NCI-H2081 (cell line): ENCODE measurements at regions not wholly inside any gene's neighbourhood (a gene's known extent, or its start where the extent isn't known, plus 50 kb on each side); places are given as distances from the start of the nearest gene placed in this dataset.

Source experiments
- DNase-seq, 2 experiments: peaks; one replicate each; lab custom pipeline; 2025; lab: John Stamatoyannopoulos, UW

DNA sequence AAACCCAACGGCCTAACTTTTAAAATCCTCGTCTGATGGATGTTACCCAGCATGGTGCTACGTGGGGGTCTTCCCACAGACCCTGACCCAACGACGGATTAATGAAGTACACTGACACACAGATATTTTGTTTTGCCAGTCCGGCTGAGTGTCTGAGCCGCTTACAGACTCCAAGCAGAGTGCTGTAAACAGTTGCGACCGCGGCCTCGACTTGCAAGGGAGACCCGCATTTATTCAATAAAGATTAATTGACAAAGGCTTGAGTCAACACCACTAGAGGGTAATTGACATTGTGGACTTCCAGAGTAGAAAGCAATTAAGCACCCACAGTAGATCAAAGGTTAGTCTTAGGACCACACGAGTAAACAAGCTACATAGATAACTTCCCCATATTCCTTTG is 1042.4 kb downstream of the AACS start:
- no peak for DNase-seq

DNA sequence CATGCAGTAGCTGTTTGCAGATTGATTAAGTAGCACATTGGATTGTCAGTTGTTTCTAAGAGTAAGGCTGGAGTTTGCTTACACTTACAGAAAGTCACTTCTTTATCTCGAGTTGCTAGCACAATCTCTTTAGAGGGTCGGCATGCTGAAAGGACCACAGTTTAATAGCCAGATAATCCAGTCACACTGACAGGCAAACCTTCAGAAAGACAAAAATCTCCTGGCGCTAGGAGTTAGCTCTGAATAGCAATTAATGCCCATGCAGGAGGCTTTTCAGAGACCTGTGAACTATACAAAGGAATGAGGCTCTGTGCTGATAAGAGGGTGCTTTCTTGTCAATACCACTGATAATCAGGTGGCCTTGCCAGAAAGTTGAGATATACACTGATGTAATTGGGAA is 1043.0 kb downstream of the AACS start:
- no peak for DNase-seq

DNA sequence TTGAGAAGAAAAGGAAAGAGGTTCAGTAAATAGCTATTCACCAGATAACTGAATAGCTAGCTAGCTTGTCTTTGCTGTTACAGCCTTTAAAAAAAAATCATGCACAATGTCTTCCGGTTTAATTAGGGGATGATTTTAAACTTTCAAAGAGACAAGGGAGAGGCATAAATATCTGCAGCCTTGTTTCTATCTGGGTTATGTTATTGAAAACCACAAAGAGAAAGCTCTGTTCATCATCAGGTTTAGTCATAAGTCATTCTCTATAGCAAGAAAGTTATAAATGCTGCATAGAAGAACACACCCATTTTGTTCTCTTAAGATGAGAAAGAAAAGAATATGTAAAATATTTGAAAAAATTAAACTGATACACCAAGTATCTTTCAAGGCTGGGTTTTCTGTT is 1046.9 kb downstream of the AACS start:
- no peak for DNase-seq

DNA sequence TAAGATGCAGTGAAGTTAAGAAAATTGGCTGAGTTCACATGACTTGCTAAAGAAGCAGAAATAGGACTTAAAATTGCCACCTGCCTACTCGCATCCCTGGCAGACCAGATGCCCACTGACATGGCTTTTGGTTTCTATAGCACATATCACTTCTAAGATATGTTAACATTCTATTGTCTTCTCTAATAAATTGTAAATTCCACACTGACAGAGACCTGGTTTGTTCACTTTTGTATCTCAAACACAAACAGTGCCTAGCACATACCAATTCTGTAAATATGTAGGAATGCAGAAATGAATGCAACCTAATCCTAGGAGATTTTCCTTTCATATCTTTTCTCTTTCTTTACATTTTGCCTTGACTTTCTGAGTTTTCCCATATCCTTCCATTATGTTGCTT is 1047.6 kb downstream of the AACS start:
- no peak for DNase-seq

DNA sequence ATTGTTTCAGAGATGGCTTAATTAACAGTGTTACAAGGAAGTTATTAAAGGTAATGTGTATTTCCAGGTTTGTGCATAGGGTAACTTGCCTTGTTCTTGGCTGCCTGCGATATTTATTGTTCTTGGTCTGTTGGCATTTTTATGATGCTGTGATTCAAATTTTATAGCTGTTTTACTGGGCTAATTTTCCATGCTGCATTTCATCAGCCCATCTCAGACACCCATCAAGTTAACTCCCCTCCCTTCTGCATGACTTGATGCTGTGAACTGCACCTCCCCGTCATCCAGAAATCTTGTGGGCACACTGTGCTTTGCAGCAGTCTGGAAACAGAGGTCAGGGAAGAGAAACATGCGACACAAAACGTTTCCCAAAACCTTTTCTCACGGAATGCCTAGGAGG is 1049.2 kb downstream of the AACS start:
- no peak for DNase-seq

DNA sequence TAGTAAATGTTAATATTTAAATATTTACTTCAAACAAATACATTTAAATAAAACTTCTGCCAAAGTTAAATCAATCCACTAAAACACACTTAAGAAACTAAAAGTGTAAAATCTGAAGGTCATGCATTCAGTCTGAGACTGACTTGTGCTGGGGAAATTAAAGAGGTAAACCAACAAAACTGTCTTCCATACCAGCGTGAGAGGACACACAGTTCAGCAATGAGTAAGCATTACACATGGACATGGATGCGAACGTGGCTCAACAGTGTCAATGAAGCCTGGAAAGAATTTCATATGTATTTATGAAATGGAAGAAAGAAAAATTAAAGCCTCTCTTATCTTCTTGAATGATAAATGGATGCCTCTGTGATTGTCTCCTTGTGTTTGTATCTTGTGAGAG is 1052.3 kb downstream of the AACS start:
- DNase-seq = no peak

DNA sequence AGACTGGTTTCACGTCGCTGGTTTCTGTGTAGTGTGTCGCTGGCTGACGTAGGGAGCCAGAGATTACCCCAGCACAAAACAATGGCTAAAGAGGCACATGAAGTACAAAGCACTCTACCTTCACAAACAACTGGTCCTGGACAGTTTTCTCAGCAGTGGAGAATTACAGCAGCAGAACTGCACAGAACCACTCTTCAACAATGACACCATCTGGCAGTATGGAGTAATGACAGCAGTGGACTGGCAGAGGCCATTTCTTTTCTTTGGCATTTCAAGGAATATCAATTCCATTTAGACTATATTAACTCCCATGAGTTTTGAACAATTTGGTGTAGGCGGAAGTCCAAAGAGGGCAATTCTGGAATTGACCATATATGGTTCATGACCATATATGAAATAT is 1074.1 kb downstream of the AACS start:
- DNase-seq = no peak

DNA sequence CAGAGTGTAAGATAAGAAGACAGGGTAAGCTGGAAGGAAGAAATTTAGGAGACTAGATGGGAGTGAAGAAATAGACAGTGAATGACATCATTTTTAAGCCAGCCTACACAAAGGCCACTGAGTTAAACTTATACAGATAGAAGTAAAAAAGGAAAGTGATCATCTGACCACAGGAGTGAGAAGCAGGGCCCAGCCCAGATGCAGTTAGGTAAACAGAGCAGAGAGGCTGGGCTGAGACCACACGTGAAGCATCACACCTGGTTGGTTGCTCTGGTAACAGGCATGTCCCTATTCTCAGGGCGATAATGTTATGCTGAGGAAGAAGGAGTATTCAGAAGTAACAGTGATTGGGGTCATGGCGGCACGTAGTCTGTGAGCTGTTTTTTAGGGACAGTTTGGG is 1079.4 kb downstream of the AACS start:
- no peak for DNase-seq

DNA sequence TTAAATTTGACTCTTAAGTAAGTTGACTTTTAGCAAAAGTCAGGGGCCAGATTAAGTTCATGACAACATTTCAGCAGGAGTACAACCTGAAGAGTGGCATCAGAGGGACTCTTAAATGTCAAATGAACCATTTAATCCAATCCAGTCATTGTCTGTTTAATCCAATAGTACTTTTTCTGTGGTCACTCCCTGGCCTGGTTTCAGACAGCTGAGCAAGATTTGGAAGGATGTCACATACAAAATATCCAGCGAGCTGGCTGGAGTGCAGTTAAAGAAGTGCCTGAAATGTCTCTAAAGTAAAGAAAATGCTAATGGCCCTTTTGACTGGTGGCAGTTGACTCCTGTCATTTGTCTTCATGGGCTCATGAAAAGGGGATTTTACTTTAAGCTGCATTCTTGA is 1082.1 kb downstream of the AACS start:
- no peak for DNase-seq

DNA sequence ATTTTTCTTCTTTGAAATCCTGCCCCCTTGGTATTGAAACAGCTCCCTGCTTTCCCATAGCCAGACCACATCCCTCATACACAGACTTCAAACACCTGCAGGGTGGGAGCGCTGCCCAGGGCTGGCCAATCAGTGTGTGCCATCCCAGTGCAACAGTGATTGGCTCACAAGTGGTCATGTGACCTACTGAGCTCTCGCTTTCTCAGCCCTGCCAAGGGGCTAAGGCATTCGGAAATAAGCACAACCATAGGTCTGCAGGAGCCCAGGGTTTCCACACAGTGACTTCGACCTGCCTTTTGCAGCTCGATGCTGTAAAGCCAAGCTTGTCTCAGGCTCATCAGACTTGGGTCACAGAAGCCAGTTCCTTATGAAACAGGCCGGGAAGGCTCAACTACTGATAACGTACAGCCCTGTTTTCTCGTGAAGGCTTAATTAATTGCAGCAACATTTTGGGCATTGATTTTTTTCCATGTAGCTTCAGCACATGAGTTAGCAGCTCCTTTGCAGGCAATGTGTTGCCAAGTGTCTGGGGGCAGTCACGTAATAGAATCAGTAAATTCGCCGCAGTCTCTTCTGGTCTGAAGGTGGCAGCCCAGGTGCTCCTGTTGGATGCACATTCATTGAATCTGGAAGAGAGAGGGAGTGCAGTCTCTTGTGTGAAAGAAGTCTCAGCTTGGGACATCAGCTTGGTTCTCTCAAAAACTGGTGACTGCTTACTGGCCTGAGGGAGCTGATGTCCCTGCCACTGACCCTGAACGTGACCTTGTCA is 1091.8 kb downstream of the AACS start:
- DNase-seq = no peak

DNA sequence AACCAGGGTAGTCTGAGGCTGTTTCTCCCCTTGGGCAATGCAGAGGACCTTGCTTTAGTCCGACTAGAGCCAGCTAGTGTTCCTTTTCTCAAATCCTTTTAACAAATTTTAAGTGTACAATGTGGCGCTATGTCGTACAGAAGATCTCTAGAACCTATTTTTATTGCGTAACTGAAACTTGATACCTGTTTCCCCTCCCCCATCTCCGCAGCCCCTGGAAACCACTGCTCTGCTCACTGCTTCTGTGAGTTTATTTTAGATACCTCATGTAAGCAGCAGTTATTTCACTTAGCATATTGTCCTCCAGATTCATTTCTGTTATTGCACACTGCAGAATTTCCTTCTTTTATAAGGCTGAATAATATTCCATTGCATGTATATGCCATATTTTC is 1092.3 kb downstream of the AACS start:
- no peak for DNase-seq

DNA sequence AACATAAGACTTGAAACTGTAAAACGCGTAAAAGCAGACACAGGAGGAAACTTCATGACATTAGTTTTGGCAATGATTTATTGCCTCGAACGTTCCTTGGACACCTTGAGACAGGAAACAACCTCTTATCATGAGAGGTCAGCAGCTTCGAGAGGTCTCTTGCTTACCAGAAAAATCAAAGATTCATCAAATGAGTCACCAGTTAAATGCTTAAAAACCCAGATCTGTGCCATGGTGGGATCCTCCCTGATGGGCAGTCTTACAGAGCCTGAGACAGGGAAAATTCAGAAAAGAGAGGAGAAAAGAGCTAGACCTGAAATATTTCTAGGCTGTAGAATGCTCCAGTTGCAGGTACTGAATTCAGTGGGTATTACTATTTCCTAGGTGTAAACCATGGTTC is 1093.9 kb downstream of the AACS start:
- DNase-seq = no peak

DNA sequence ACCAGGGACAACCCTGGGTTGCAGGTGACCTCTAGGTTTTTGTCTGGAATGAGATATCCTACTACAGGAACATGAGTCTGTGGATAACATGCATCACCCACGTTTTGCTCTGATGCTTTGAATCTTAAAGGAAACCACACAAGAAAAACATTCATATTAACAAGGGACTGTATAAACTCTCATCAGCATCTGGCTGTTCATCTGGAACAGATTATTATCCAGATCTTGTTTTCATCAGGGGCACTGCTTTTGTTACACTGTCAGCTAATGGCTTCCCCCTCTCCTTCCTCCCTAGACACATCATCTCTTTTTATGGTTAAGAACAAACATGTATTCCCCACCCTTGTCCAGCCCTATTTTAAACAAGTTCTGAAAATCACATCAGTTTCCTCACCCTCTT is 1095.7 kb downstream of the AACS start:
- DNase-seq = no peak

DNA sequence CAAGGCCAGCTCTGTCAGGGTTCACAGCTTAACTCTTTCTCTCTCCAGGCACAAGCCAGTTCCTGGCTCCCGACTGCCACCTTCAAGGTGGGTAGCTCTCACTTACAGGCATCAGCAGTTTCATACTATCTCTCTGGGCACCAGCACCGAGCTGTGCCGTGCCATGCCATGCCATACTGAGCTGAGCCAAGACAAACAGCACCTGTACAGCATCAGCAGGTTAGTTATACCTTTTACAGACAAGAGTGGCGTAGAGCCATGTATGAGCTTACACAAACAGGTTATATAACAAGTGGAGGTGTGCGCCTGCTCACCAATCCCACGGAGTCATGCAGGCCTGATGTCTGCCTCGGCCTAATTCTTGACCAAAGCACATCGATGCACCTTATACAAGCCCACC is 1098.7 kb downstream of the AACS start:
- peak in 1 of 2 experiments; percentile 14 for DNase-seq

DNA sequence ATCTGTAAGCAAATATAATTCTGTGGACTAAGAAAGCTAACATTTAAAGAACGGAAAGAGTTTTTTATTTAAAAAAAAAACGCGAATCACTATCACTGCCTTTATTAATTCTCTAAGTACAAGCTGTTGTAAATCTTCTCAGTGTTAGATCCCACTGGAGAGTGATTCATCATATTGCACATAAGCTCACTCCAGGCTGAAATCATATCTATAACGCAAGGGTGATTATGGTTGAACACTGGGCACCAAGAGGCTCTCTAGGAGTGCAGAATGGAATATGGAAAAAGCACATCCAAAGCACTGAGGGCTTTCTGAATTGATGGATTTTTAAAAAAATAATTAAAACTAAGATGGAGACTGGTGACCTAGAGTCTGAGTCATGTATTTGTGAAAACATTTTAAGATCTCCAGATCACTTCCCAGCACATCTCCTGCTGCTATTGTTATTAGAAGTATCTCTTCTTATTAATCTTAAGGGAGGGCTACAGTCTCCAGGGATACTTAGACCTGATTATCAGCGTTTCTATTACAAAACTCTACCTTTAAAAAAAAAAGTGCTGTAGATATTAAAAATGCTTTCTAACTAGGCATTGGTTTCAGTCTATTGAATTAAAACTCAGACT is 1106.8 kb downstream of the AACS start:
- DNase-seq = no peak

DNA sequence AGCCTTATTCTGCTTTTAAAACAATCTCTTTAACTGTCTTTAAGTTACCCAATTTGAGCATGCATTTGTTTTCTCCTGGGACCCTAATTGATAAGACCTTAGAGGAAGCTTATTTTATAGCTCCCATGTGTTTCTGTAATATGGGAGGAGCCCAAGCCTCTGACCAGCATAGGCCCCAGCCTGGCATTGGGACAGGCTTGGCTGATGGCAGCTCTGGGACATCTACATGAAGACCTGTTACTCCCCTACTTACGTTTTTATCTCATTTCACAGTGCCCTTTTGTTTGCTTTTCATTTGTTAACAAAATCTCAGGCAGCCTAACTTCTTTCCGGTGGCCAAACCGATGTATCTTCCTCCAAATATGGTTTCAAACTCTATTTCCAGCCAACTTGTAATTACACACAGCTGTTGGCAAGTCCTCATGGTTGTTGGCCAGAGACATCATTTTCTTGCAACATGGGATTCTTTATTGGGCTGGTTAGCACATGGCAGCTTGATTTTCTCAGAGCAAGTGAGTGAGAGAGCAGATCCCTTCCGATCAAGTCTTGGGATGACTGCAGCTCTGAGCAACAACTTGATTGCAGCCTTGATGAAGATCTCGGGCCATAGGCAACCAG is 1117.5 kb downstream of the AACS start:
- DNase-seq = no peak

DNA sequence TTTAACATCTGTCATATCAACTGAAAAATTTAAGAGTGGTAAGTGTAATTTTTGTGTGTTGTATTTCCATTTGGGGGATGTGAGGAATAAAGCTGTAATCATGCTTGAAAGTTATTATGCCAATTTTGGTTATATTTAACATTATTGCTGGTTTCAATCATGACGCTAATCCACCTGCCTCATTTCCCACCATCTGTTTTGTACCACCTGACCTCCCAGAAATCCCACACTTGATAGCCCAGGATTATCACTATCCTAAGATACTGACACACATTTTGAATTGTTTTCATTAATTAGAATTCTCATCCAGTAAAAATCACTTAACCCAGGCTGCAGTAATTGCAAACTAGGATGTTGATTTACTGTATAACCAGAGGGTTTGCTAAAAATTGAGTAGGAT is 1119.8 kb downstream of the AACS start:
- DNase-seq = no peak

DNA sequence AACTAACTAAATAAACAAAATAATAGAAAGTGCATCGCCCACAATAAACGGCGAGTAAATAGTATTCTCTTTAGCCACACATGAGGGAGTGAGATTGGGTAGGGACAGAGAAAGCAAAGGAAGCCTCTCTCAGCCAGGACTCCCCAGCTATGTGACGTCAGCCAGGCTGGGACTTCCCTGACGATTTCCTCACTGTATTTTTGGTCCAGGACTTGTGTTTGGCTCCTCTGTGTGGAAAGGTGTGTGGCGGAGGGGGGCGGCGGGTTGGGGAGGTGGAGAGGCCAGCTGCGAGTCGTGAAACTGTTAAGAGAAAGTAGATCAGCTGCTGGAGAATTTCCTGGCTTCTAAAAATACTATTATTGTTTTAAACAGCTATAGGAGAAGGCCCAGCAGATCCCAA is 1124.6 kb downstream of the AACS start:
- peak in 1 of 2 experiments; percentile 4 for DNase-seq

DNA sequence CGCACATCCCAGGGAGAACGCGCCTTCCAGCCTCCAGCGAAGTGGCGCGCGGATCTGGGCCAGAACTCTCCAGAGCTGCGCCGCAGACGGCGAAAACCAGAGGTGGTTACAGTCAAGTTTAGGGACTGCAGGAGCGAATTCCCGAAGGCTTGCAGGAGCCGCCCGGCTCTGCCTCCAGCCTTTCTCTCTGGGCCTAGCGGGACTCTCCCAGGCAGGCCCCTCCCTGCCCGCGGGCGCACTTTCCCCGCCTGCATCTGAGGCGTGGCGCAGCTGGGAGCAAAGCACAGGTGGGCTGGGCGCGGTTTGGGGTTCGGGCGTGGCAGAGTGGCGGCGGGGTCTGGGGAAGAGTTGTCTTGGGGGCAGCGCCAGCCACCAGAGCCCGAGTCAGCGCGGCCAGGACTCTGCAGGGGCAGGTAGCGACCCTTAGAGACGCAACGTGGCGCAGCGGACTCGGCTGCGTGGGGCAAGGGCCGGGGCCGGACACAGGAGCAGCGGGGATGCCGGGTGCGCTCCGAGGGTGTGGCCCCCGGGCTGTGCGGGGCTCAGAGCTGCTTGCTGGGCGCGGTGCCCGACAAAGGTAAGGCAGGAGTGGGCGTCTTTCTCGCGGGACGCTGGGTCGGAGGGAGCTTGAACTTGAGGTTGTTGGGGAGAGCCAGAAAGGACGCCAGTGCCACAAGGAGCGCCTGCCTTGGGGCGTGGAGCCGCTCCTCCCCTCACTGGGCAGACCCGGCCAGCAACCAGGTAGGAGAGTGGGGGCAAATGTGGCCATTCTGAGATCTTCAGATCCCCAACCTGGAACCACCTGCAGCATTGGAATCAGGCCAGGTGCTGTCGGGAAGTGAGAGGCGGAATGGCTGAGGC is 1126.0 kb downstream of the AACS start:
- peak; percentile 35 to 43 for DNase-seq

DNA sequence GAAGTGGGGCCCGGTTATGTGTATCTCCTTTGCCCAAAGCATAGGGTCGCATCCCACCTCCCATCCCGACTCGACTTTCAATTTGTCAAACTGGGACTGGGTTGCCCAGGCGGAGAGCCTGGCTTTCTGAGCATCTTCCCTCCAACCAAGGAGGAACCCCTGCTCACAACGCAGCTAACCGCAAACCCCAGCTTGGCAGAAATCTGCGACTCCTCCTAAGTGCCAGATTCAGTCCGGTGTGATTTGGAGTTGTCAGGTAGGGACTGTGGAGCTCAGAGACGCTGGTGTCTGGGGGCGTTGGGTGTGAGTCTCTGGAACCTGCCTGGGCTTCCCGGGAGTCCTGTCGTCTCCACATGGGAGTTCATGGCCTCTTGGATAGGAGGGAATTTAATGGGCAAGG is 1126.7 kb downstream of the AACS start:
- DNase-seq = no peak

DNA sequence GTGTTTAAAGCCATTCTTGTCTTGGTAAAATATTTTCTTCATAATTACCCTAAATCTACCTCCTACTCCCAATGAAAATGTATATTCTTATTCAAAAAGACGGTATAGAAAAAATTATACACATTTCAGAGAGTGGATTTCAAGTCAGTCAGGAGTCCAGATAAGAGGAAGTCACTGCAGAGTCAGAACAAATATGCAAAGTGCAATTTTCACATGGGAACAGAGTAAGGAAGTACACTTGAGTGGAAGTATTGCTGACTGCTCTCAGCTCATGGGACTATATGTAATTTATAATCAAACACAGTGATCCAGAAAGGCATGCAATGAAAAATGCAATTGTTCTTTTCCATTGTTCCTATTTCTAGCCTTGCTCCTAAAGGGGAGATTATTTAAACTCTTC is 1128.0 kb downstream of the AACS start:
- DNase-seq = no peak

DNA sequence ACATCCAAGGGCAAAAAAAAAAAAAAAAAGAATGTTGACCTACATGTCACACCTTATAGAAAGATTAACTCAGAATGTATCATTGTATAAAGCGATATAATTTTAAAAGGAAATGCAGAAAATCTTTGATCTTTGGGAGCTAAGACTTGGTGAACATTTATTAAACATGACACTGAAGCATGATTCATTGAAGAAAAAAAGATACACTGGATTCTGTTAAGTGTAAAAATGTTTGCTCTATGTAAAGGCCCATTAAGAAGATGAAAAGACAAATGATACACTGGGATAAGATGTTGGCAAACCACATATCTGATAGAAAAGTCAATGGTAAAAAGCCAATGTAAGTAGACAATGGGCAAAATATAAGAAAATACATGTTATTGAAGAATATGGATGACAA is 1131.0 kb downstream of the AACS start:
- no peak for DNase-seq

DNA sequence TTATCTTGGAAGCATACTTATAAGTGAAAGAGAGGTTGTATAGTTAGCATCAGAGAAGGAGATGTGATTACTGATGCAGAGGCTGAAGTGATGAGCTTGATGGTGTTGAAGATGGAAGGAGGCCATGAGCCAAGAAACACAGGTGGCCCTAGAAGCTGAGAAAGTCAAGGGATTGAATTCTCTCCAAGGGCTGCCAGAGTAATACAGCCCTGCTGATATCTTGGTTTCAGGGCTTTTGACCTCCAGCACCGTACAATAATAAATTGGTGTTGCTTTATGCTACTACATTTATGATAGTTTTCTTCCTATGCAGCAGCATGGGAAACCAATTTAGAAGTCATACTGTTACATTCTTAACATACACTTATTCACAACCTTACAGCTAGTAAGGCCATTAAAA is 1133.3 kb downstream of the AACS start:
- no peak for DNase-seq
